GM23248 (cell line): ENCODE measurements at regions not wholly inside any gene's neighbourhood (a gene's known extent, or its start where the extent isn't known, plus 50 kb on each side); places are given as distances from the start of the nearest gene placed in this dataset.

Experiments used
- DNase-seq: peaks from one replicate; pipeline ENCODE4 v3.0.0-alpha.2; 2015
- H2AFZ ChIP-seq: fragments of 200-600 bp; sonication (generic); 2 replicates; pipeline ENCODE4 v1.6.1; 2016; ENCODE audit warnings: antibody characterized with exemption
- H3F3A ChIP-seq: fragments of 200-600 bp; sonication (generic); 2 replicates; pipeline ENCODE4 v1.6.1; 2016; ENCODE audit warnings: mild to moderate bottlenecking, antibody characterized with exemption, mixed run types; ENCODE audit not compliant: insufficient read depth
- H3K27ac ChIP-seq: fragments of 200-600 bp; sonication (generic); 2 replicates; pipeline ENCODE4 v1.5.1; 2016; ENCODE audit warnings: mild to moderate bottlenecking
- H3K27me3 ChIP-seq: fragments of 200-600 bp; sonication (generic); replicated peaks from 2 replicates; pipeline ENCODE4 v1.6.1; 2016; ENCODE audit warnings: mild to moderate bottlenecking; ENCODE audit not compliant: insufficient read depth
- H3K36me3 ChIP-seq: fragments of 200-600 bp; sonication (generic); 2 replicates; pipeline ENCODE4 v1.6.1; 2016; ENCODE audit warnings: low read depth, mild to moderate bottlenecking
- H3K4me1 ChIP-seq: fragments of 200-600 bp; sonication (generic); 2 replicates; pipeline ENCODE4 v1.6.1; 2016; ENCODE audit warnings: mild to moderate bottlenecking; ENCODE audit not compliant: insufficient read depth
- H3K4me2 ChIP-seq: fragments of 200-600 bp; sonication (generic); one replicate; pipeline ENCODE4 v1.6.1; 2016; ENCODE audit warnings: mild to moderate bottlenecking; ENCODE audit not compliant: unreplicated experiment
- H3K4me3 ChIP-seq: fragments of 200-600 bp; sonication (generic); 2 replicates; pipeline ENCODE4 v1.5.1; 2016; ENCODE audit warnings: mild to moderate bottlenecking
- H3K79me2 ChIP-seq: fragments of 200-600 bp; sonication (generic); 2 replicates; pipeline ENCODE4 v1.6.1; 2016; ENCODE audit warnings: mild to moderate bottlenecking; ENCODE audit not compliant: insufficient read depth
- H3K9ac ChIP-seq: fragments of 200-600 bp; sonication (generic); 2 replicates; pipeline ENCODE4 v1.6.1; 2016; ENCODE audit warnings: mild to moderate bottlenecking
- H3K9me2 ChIP-seq: fragments of 200-600 bp; sonication (generic); 2 replicates; pipeline ENCODE4 v1.6.1; 2016; ENCODE audit warnings: mixed run types, mild to moderate bottlenecking, moderate library complexity; ENCODE audit not compliant: insufficient read depth
- H3K9me3 ChIP-seq: fragments of 200-600 bp; sonication (generic); one replicate; pipeline ENCODE4 v1.6.1; 2017; ENCODE audit warnings: low read depth
- H4K20me1 ChIP-seq: fragments of 200-600 bp; sonication (generic); 2 replicates; pipeline ENCODE4 v1.6.0; 2016; ENCODE audit not compliant: insufficient read depth
- EZH2 ChIP-seq: fragments of 200-600 bp; sonication (generic); IDR thresholded peaks from 2 replicates; pipeline ENCODE4 v1.6.1; 2018; ENCODE audit warnings: antibody characterized with exemption, mild to moderate bottlenecking; ENCODE audit not compliant: insufficient read depth, poor library complexity, severe bottlenecking
- EZH2phosphoT487 ChIP-seq: fragments of 200-600 bp; sonication (generic); IDR thresholded peaks from 2 replicates; pipeline ENCODE4 v1.6.1; 2018; ENCODE audit warnings: antibody characterized with exemption, moderate library complexity, mild to moderate bottlenecking, low read depth; ENCODE audit not compliant: insufficient read depth
- WGBS, 2 experiments: methylation state at CpG; one replicate each; pipeline ENCODE4 v1.1.6; 2015 to 2017; ENCODE audit warnings: low lambda C conversion rate in 2 of 2, low coverage in 1 of 2; ENCODE audit errors: missing lambda C conversion rate in 2 of 2; 5-methylcytosine and 5-hydroxymethylcytosine counted together
- in situ Hi-C: fragments of 300-500 bp; cut with MboI; formaldehyde crosslinking; loops from 2 replicates; pipeline ENCODE4 v1.15.0; 2020

- no peaks in the 10 kb centered on the region for H3K36me3 ChIP-seq
- 70% methylated on average over 11 of the region's 11 CpGs for whole genome bisulfite sequencing, 2 experiments
- no peak overlapping the region for H3K4me3 ChIP-seq
- no peaks in the 10 kb centered on the region for H4K20me1 ChIP-seq
- H3K4me2 ChIP-seq, result no peak overlapping the region
- H3K27me3 ChIP-seq, result no peaks in the 10 kb centered on the region
- H3K9ac ChIP-seq, result no peak overlapping the region
- no peaks in the 10 kb centered on the region for H3K9me3 ChIP-seq
- DNase-seq, result no peak
- no peaks in the 10 kb centered on the region for H3K9me2 ChIP-seq
- H3K27ac ChIP-seq, result no peak overlapping the region
- peaks cover 15% of the 10 kb centered on the region for H3F3A ChIP-seq
- in situ Hi-C loops, result no loop called here
- peaks cover 45% of the 10 kb centered on the region for H3K79me2 ChIP-seq
- no peak overlapping the region for H2AFZ ChIP-seq
- no peak for TF ChIP-seq EZH2phosphoT487
- no peak for TF ChIP-seq EZH2
- H3K4me1 ChIP-seq, result peaks cover 13% of the 10 kb centered on the region
These were observed 58.4 kb downstream of the SLC25A47 start for GRCh38 chr14:100381395-100382105.

DNA sequence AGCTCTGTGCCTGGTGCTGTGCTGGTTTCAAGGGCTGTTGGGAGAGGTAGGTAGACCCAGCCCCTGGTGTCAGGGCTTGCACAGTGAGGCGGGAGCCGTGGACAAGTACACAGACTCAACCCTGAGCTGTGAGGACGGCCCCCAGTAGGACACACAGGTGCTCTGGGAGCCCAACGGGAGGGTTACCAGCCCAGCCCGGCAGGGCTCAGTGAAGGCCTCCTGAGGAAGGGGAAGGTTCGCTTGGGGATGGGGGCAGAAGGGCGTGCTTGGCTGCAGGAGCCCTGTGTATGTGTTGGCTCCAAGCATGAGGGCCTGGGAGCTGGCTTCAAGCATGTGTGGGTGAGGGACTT lies 58.9 kb downstream of the SLC25A47 start:
- Histone ChIP-seq H2AFZ (no peak overlapping the region), H3K4me1 (peaks cover 13% of the 10 kb centered on the region), H3K79me2 (peaks cover 43% of the 10 kb centered on the region), H3K9ac (no peak overlapping the region), H3K27me3 (no peaks in the 10 kb centered on the region), H3K36me3 (no peaks in the 10 kb centered on the region), H3K9me2 (no peaks in the 10 kb centered on the region), H3K27ac (no peak overlapping the region), H4K20me1 (no peaks in the 10 kb centered on the region), H3K4me3 (no peak overlapping the region), H3K9me3 (no peaks in the 10 kb centered on the region), H3K4me2 (no peak overlapping the region), H3F3A (peaks cover 10% of the 10 kb centered on the region; the same call in 1 of the 2 replicates)
- no peak for DNase-seq
- 88 to 90% methylated on average over 7 of the region's 7 CpGs for WGBS, 2 experiments
- TF ChIP-seq EZH2phosphoT487, result no peak
- TF ChIP-seq EZH2, result no peak
- in situ Hi-C loops, result no loop called here

DNA sequence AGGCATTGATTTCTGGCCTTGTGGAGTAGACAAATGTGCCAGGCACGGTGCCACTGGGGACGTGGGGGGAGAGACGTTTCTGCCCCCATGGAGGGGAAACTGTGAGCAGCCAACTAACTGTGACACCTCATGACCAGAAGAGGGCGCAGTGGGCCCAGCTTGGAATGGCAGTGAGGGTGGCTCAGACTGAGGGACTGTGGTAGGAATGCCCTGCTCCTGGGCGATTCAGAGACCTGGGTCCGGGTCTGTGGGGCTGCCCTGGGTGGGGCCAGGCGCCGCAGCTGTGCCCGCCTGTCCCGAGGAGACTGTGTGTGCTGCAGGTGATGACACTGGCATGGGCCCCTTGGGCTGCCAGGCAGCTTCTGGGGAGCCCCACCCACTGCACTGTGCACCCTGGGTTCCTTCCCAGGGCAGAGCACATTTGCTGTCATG lies 60.6 kb downstream of the SLC25A47 start:
- H3K4me1 ChIP-seq, result peaks cover 9% of the 10 kb centered on the region
- H3K4me2 ChIP-seq, result no peak overlapping the region
- H3K9ac ChIP-seq, result no peak overlapping the region
- in situ Hi-C loops, result no loop called here
- H3K27ac ChIP-seq, result no peak overlapping the region
- H3K79me2 ChIP-seq, result peaks cover 48% of the 10 kb centered on the region
- H4K20me1 ChIP-seq, result no peaks in the 10 kb centered on the region
- no peak overlapping the region for H3K4me3 ChIP-seq
- H3F3A ChIP-seq, result peaks cover 10% of the 10 kb centered on the region; the same call in 1 of the 2 replicates
- DNase-seq, result peak; percentile 78
- H3K36me3 ChIP-seq, result no peaks in the 10 kb centered on the region
- no peaks in the 10 kb centered on the region for H3K27me3 ChIP-seq
- no peak for TF ChIP-seq EZH2
- no peak for TF ChIP-seq EZH2phosphoT487
- H3K9me3 ChIP-seq, result no peaks in the 10 kb centered on the region
- WGBS, 2 experiments, result 25 to 31% methylated on average over 10 of the region's 10 CpGs
- no peak overlapping the region for H2AFZ ChIP-seq
- H3K9me2 ChIP-seq, result no peaks in the 10 kb centered on the region

DNA sequence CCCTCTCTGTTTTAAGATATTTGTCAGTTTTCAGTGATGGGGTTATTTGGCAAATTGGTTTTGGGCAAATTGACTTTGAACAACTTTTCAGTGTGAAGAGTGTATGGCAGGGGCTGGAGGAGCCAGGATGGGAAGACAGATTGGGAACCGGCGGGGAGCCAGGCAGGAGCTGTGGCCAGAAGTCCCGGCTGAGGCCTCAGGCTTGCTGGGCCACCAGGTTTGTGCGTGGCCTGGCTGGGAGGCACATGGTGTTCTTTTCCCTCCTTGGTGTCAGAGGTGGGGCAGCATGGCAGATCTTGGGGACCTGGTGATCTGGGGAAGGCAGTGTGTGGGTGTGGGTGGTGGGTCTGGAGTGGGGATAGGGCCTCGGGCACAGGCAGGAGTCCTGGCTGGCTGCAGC lies 61.1 kb downstream of the SLC25A47 start:
- no peaks in the 10 kb centered on the region for H3K9me3 ChIP-seq
- H3K36me3 ChIP-seq, result no peaks in the 10 kb centered on the region
- no peaks in the 10 kb centered on the region for H3K9me2 ChIP-seq
- peaks cover 9% of the 10 kb centered on the region for H3K4me1 ChIP-seq
- H3K27me3 ChIP-seq, result no peaks in the 10 kb centered on the region
- H3K27ac ChIP-seq, result no peak overlapping the region
- no peak overlapping the region for H3K4me2 ChIP-seq
- H3F3A ChIP-seq, result peaks cover 10% of the 10 kb centered on the region; the same call in 1 of the 2 replicates
- WGBS, 2 experiments, result 66 to 72% methylated on average over 5 of the region's 5 CpGs
- H2AFZ ChIP-seq, result no peak overlapping the region
- no peak overlapping the region for H3K9ac ChIP-seq
- in situ Hi-C loops, result no loop called here
- peaks cover 44% of the 10 kb centered on the region for H3K79me2 ChIP-seq
- no peak overlapping the region for H3K4me3 ChIP-seq
- no peak for DNase-seq
- H4K20me1 ChIP-seq, result no peaks in the 10 kb centered on the region
- no peak for TF ChIP-seq EZH2phosphoT487
- no peak for TF ChIP-seq EZH2
